ENCODE measurements at regions not wholly inside any gene's neighbourhood (a gene's known extent, or its start where the extent isn't known, plus 50 kb on each side); places are given as distances from the start of the nearest gene placed in this dataset.

GRCh38 chr7:24119852-24120251, 164.1 kb upstream of the NPY start:
- Histone ChIP-seq H3K9ac (ENCODE audit: low read length) (no peak overlapping the region), H2AK5ac (ENCODE audit: low read length, severe bottlenecking) (no peak overlapping the region), H2BK5ac (ENCODE audit: low read depth, low read length, poor library complexity, severe bottlenecking) (no peak overlapping the region), H2BK12ac (ENCODE audit: low read length in 2 of 2) (no peak overlapping the region), H3K4me3 (ENCODE audit: insufficient read depth in 1 of 2, low read depth in 1 of 2, low read length in 2 of 2) (no peak overlapping the region), H4K8ac (ENCODE audit: low read length) (no peak overlapping the region), H2BK120ac (ENCODE audit: low read depth, low read length) (no peak overlapping the region), H3K4me1 (ENCODE audit: control insufficient read depth, insufficient read depth, low read depth, low read length) (no peaks in the 10 kb centered on the region), H3K36me3 (ENCODE audit: control insufficient read depth in 1 of 2, insufficient read depth in 2 of 2, low read depth in 1 of 2, low read length in 2 of 2) (no peaks in the 10 kb centered on the region), H4K91ac (ENCODE audit: low read length) (no peak overlapping the region), H3K18ac (ENCODE audit: low read depth in 1 of 2, low read length in 2 of 2) (no peak overlapping the region), H3K27ac (ENCODE audit: low read length, poor library complexity, severe bottlenecking) (no peak overlapping the region), H3K14ac (ENCODE audit: low read length in 2 of 2) (no peak overlapping the region), H2BK15ac (ENCODE audit: low read depth, poor library complexity, severe bottlenecking) (no peak overlapping the region), H3K9me3 (ENCODE audit: control insufficient read depth, low read length) (no peaks in the 10 kb centered on the region), H3K27me3 (ENCODE audit: control insufficient read depth in 1 of 2, insufficient read depth in 1 of 2, low read length in 2 of 2) (no peaks in the 10 kb centered on the region), H3K4me2 (ENCODE audit: low read length, poor library complexity, severe bottlenecking) (no peak overlapping the region), H3K79me1 (replicated peaks; ENCODE audit: low read length, poor library complexity, severe bottlenecking) (no peaks in the 10 kb centered on the region), H3K4ac (ENCODE audit: low read depth in 1 of 2, low read length in 2 of 2) (no peak overlapping the region), H3K23ac (ENCODE audit: low read length in 2 of 2) (no peak overlapping the region), H2AFZ (ENCODE audit: low read depth, low read length) (no peak overlapping the region)
- 81% methylated on average over 5 of the region's 5 CpGs for WGBS
- DNase-seq, result no peak

- no peak overlapping the region for H3K4me3 ChIP-seq (ENCODE audit: insufficient read depth in 1 of 2, low read depth in 1 of 2, low read length in 2 of 2)
- peak; percentile 51 for DNase-seq
These were observed 160.9 kb upstream of the NPY start for GRCh38 chr7:24123076-24123475.

GRCh38 chr7:24125765-24126164, 158.2 kb upstream of the NPY start:
- Histone ChIP-seq H4K8ac (ENCODE audit: low read length) (no peak overlapping the region), H2BK120ac (ENCODE audit: low read depth, low read length) (no peak overlapping the region), H3K9me3 (ENCODE audit: control insufficient read depth, low read length) (no peaks in the 10 kb centered on the region), H2BK12ac (ENCODE audit: low read length in 2 of 2) (no peak overlapping the region), H3K14ac (ENCODE audit: low read length in 2 of 2) (no peak overlapping the region), H3K27me3 (ENCODE audit: control insufficient read depth in 1 of 2, insufficient read depth in 1 of 2, low read length in 2 of 2) (no peaks in the 10 kb centered on the region), H3K4me3 (ENCODE audit: insufficient read depth in 1 of 2, low read depth in 1 of 2, low read length in 2 of 2) (no peak overlapping the region), H3K27ac (ENCODE audit: low read length, poor library complexity, severe bottlenecking) (no peak overlapping the region), H3K9ac (ENCODE audit: low read length) (no peak overlapping the region), H3K4me1 (ENCODE audit: control insufficient read depth, insufficient read depth, low read depth, low read length) (no peaks in the 10 kb centered on the region), H2AFZ (ENCODE audit: low read depth, low read length) (no peak overlapping the region), H3K79me1 (replicated peaks; ENCODE audit: low read length, poor library complexity, severe bottlenecking) (no peaks in the 10 kb centered on the region), H3K36me3 (ENCODE audit: control insufficient read depth in 1 of 2, insufficient read depth in 2 of 2, low read depth in 1 of 2, low read length in 2 of 2) (no peaks in the 10 kb centered on the region), H2AK5ac (ENCODE audit: low read length, severe bottlenecking) (no peak overlapping the region), H3K4ac (ENCODE audit: low read depth in 1 of 2, low read length in 2 of 2) (no peak overlapping the region), H3K23ac (ENCODE audit: low read length in 2 of 2) (no peak overlapping the region), H2BK5ac (ENCODE audit: low read depth, low read length, poor library complexity, severe bottlenecking) (no peak overlapping the region), H4K91ac (ENCODE audit: low read length) (no peak overlapping the region), H2BK15ac (ENCODE audit: low read depth, poor library complexity, severe bottlenecking) (no peak overlapping the region), H3K4me2 (ENCODE audit: low read length, poor library complexity, severe bottlenecking) (no peak overlapping the region), H3K18ac (ENCODE audit: low read depth in 1 of 2, low read length in 2 of 2) (no peak overlapping the region)
- no peak for DNase-seq
- WGBS, result 93% methylated on average over 1 of the region's 1 CpG

More at GRCh38 chr7:24123076-24123475, 160.9 kb upstream of the NPY start:
- H3K23ac ChIP-seq (ENCODE audit: low read length in 2 of 2), result no peak overlapping the region
- no peaks in the 10 kb centered on the region for H3K79me1 ChIP-seq (replicated peaks; ENCODE audit: low read length, poor library complexity, severe bottlenecking)
- H3K4me2 ChIP-seq (ENCODE audit: low read length, poor library complexity, severe bottlenecking), result no peak overlapping the region
- no peak overlapping the region for H2AFZ ChIP-seq (ENCODE audit: low read depth, low read length)
- no peak overlapping the region for H4K8ac ChIP-seq (ENCODE audit: low read length)
- no peak overlapping the region for H3K9ac ChIP-seq (ENCODE audit: low read length)
- H2BK5ac ChIP-seq (ENCODE audit: low read depth, low read length, poor library complexity, severe bottlenecking), result no peak overlapping the region
- H3K27me3 ChIP-seq (ENCODE audit: control insufficient read depth in 1 of 2, insufficient read depth in 1 of 2, low read length in 2 of 2), result no peaks in the 10 kb centered on the region
- H2BK120ac ChIP-seq (ENCODE audit: low read depth, low read length), result no peak overlapping the region
- H3K4ac ChIP-seq (ENCODE audit: low read depth in 1 of 2, low read length in 2 of 2), result no peak overlapping the region
- no peak overlapping the region for H3K18ac ChIP-seq (ENCODE audit: low read depth in 1 of 2, low read length in 2 of 2)
- no peak overlapping the region for H3K27ac ChIP-seq (ENCODE audit: low read length, poor library complexity, severe bottlenecking)
- H2BK12ac ChIP-seq (ENCODE audit: low read length in 2 of 2), result no peak overlapping the region
- no peaks in the 10 kb centered on the region for H3K4me1 ChIP-seq (ENCODE audit: control insufficient read depth, insufficient read depth, low read depth, low read length)
- H3K14ac ChIP-seq (ENCODE audit: low read length in 2 of 2), result no peak overlapping the region
- no peak overlapping the region for H2BK15ac ChIP-seq (ENCODE audit: low read depth, poor library complexity, severe bottlenecking)
- no peaks in the 10 kb centered on the region for H3K36me3 ChIP-seq (ENCODE audit: control insufficient read depth in 1 of 2, insufficient read depth in 2 of 2, low read depth in 1 of 2, low read length in 2 of 2)
- H3K9me3 ChIP-seq (ENCODE audit: control insufficient read depth, low read length), result no peaks in the 10 kb centered on the region
- H4K91ac ChIP-seq (ENCODE audit: low read length), result no peak overlapping the region
- H2AK5ac ChIP-seq (ENCODE audit: low read length, severe bottlenecking), result no peak overlapping the region

- no peak overlapping the region for H3K4me2 ChIP-seq (ENCODE audit: low read length, poor library complexity, severe bottlenecking)
- no peaks in the 10 kb centered on the region for H3K36me3 ChIP-seq (ENCODE audit: control insufficient read depth in 1 of 2, insufficient read depth in 2 of 2, low read depth in 1 of 2, low read length in 2 of 2)
- H4K91ac ChIP-seq (ENCODE audit: low read length), result no peak overlapping the region
- H2BK15ac ChIP-seq (ENCODE audit: low read depth, poor library complexity, severe bottlenecking), result no peak overlapping the region
- no peak for DNase-seq
- H3K14ac ChIP-seq (ENCODE audit: low read length in 2 of 2), result no peak overlapping the region
- WGBS, result no CpG with 5 or more reads among the region's 3 CpGs
- H3K27me3 ChIP-seq (ENCODE audit: control insufficient read depth in 1 of 2, insufficient read depth in 1 of 2, low read length in 2 of 2), result no peaks in the 10 kb centered on the region
- no peak overlapping the region for H3K18ac ChIP-seq (ENCODE audit: low read depth in 1 of 2, low read length in 2 of 2)
- H4K8ac ChIP-seq (ENCODE audit: low read length), result no peak overlapping the region
- no peaks in the 10 kb centered on the region for H3K79me1 ChIP-seq (replicated peaks; ENCODE audit: low read length, poor library complexity, severe bottlenecking)
- H2AFZ ChIP-seq (ENCODE audit: low read depth, low read length), result no peak overlapping the region
- no peak overlapping the region for H2BK5ac ChIP-seq (ENCODE audit: low read depth, low read length, poor library complexity, severe bottlenecking)
- no peak overlapping the region for H2BK12ac ChIP-seq (ENCODE audit: low read length in 2 of 2)
- H2BK120ac ChIP-seq (ENCODE audit: low read depth, low read length), result no peak overlapping the region
- no peaks in the 10 kb centered on the region for H3K4me1 ChIP-seq (ENCODE audit: control insufficient read depth, insufficient read depth, low read depth, low read length)
- H3K23ac ChIP-seq (ENCODE audit: low read length in 2 of 2), result no peak overlapping the region
- no peak overlapping the region for H3K4me3 ChIP-seq (ENCODE audit: insufficient read depth in 1 of 2, low read depth in 1 of 2, low read length in 2 of 2)
- no peak overlapping the region for H3K4ac ChIP-seq (ENCODE audit: low read depth in 1 of 2, low read length in 2 of 2)
- no peak overlapping the region for H3K9ac ChIP-seq (ENCODE audit: low read length)
- no peak overlapping the region for H2AK5ac ChIP-seq (ENCODE audit: low read length, severe bottlenecking)
- no peaks in the 10 kb centered on the region for H3K9me3 ChIP-seq (ENCODE audit: control insufficient read depth, low read length)
- H3K27ac ChIP-seq (ENCODE audit: low read length, poor library complexity, severe bottlenecking), result no peak overlapping the region
These were observed 156.1 kb upstream of the NPY start for GRCh38 chr7:24127930-24128329.

Measured in mesenchymal stem cell (in vitro differentiated cells and primary cell).